Heart left ventricle (tissue), 13 donors: ENCODE measurements at regions not wholly inside any gene's neighbourhood (a gene's known extent, or its start where the extent isn't known, plus 50 kb on each side); places are given as distances from the start of the nearest gene placed in this dataset.

Experiments
- POLR2A ChIP-seq, 2 donors: fragments of 450-650 bp; IDR thresholded peaks; one replicate each; pipeline ENCODE4 v1.6.1; 2017; ENCODE audit warnings: antibody characterized with exemption in 2 of 2, mild to moderate bottlenecking in 2 of 2, moderate library complexity in 2 of 2
- TF ChIP-seq, protein P1 (sequence below), 12 donors: fragments of 200-600 bp; sonication (generic) in 4 of 12; IDR thresholded peaks; one replicate each; pipeline versions ENCODE4 v1.5.0 to v1.8.0; 2018 to 2022; ENCODE audit warnings: antibody characterized with exemption in 12 of 12, mild to moderate bottlenecking in 5 of 12
- donor health status: ischemic (EF 13 %, LVEDD 7.1; RV severe dilation, severe dysfunction).
- donor health status: DM: no; HTN: yes; CAD: no.
- donor health status: DM: no; HTN: no; CAD: no.
- donor health status: ischemic (EF 25% LVEDD 6.9; RV normal size, moderate dysfunction).
- donor health status: ischemic (EF 25% LVEDD 5.7; RV mildly dilated, moderate dysfunction).
- donor health status: ischemic (EF 35%, LVEDD 5.7; RV mildly dilated, moderate dysfunction).
- donor health status: nonischemic (EF 11% LVEDD 7.7; RV severe dilation, severe dysfunction).
- donor health status: DM: yes; HTN: yes; CAD: no.
- donor health status: PGD.
- donor health status: ischemic (EF 29% LVEDD 5.4; RV normal size, mild dysfunction).
- donor health status: nonischemic (EF 23%, LVEDD 6.1; RV moderate dilation, normal function).

DNA sequence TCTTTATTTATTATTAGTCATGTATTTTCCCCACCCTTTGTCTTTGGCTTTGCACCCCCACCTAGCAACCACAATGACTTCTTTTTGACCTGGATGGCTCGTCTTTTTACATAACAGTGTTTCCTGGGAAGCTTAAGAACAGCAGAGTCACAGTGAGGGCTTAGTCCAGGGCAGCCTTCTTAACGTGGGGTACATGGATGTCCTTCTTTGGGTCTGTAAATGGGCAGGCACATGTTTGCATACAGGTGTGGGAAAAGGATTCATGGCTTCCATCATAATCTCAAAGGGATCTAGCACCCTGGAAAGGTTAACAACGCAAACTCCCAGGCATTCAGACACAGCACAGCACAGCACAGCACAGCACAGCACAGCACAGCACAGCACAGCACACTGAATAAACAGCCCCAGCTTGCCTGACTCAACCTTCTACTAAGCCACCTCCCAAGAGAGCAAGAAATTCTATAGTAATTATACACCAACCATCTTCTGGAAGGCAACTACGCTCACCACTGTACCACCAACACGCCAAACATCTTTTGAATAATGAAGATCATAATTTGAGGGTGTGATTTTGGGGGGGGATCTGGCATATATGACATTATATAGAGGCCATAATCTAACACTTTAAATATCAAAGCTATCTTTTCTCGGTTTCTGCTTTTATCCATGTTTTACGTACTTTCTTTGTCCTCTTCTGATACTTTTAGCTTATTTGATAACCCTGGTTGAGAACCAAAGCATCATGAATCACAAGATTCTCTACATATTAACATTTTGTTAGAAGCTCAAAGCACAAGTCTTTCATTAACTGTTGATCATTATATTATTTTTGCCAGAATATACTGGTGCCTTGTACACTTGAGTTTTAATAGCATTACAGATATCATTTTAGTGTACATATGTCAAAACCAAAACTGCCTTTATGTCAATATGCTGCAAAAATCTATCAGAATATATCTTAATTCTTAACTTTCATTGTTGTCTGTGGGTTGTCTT, 177.2 kb upstream of the KLF14 start:
- TF ChIP-seq, protein P1, sequence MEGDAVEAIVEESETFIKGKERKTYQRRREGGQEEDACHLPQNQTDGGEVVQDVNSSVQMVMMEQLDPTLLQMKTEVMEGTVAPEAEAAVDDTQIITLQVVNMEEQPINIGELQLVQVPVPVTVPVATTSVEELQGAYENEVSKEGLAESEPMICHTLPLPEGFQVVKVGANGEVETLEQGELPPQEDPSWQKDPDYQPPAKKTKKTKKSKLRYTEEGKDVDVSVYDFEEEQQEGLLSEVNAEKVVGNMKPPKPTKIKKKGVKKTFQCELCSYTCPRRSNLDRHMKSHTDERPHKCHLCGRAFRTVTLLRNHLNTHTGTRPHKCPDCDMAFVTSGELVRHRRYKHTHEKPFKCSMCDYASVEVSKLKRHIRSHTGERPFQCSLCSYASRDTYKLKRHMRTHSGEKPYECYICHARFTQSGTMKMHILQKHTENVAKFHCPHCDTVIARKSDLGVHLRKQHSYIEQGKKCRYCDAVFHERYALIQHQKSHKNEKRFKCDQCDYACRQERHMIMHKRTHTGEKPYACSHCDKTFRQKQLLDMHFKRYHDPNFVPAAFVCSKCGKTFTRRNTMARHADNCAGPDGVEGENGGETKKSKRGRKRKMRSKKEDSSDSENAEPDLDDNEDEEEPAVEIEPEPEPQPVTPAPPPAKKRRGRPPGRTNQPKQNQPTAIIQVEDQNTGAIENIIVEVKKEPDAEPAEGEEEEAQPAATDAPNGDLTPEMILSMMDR (IDR thresholded peaks at IDR 0.05): no peak
- TF ChIP-seq POLR2A (IDR thresholded peaks at IDR 0.05): no peak
